Astrocyte (in vitro differentiated cells and primary cell): ENCODE measurements at regions not wholly inside any gene's neighbourhood (a gene's known extent, or its start where the extent isn't known, plus 50 kb on each side); places are given as distances from the start of the nearest gene placed in this dataset.

Source experiments
- DNase-seq: peaks from one replicate; pipeline ENCODE4 v3.0.0-alpha.2; 2010; ENCODE audit warnings: low read depth
- FAIRE-seq: peaks from 2 replicates; lab custom pipeline; 2011; peaks lifted over from hg19 to GRCh38; lab: Jason Lieb, UNC
- H2AFZ ChIP-seq: 2 replicates; pipeline ENCODE4 v1.6.0; 2012; ENCODE audit warnings: low read depth, low read length, inconsistent platforms
- H3K27ac ChIP-seq: 2 replicates; pipeline ENCODE4 v1.5.1; 2011; ENCODE audit warnings: low read depth, low read length, inconsistent platforms
- H3K27me3 ChIP-seq: 2 replicates; pipeline ENCODE4 v1.6.0; 2011; ENCODE audit warnings: low read length, inconsistent platforms; ENCODE audit not compliant: insufficient read depth
- H3K36me3 ChIP-seq: 2 replicates; pipeline ENCODE4 v1.5.1; 2011; ENCODE audit warnings: low read length, inconsistent platforms; ENCODE audit not compliant: insufficient read depth
- H3K4me1 ChIP-seq: 2 replicates; pipeline ENCODE4 v1.5.1; 2011; ENCODE audit warnings: low read length, inconsistent platforms; ENCODE audit not compliant: insufficient read depth
- H3K4me2 ChIP-seq: 2 replicates; pipeline ENCODE4 v1.6.0; 2012; ENCODE audit warnings: low read length, inconsistent platforms
- H3K4me3 ChIP-seq: 2 replicates; pipeline ENCODE4 v1.5.1; 2011; ENCODE audit warnings: low read depth, mild to moderate bottlenecking, low read length, inconsistent platforms; ENCODE audit not compliant: insufficient read depth
- H3K79me2 ChIP-seq: 2 replicates; pipeline ENCODE4 v1.6.0; 2012; ENCODE audit warnings: mild to moderate bottlenecking, low read length, inconsistent platforms; ENCODE audit not compliant: insufficient read depth
- H3K9ac ChIP-seq: 2 replicates; pipeline ENCODE4 v1.6.0; 2012; ENCODE audit warnings: mild to moderate bottlenecking, low read length, inconsistent platforms
- H3K9me3 ChIP-seq: 2 replicates; pipeline ENCODE4 v1.5.1; 2012; ENCODE audit warnings: low read depth, mild to moderate bottlenecking, low read length, inconsistent platforms; ENCODE audit not compliant: insufficient read depth
- H4K20me1 ChIP-seq: 2 replicates; pipeline ENCODE4 v1.6.0; 2012; ENCODE audit warnings: low read length, inconsistent platforms; ENCODE audit not compliant: insufficient read depth
- H3K27ac Mint-ChIP-seq: one replicate; pipeline ENCODE4 v1.8.0; 2021; ENCODE audit warnings: mild to moderate bottlenecking, mixed read lengths; ENCODE audit not compliant: unreplicated experiment
- H3K27me3 Mint-ChIP-seq: one replicate; pipeline ENCODE4 v1.8.0; 2021; ENCODE audit warnings: low read depth, mixed read lengths; ENCODE audit not compliant: unreplicated experiment
- H3K36me3 Mint-ChIP-seq: one replicate; pipeline ENCODE4 v1.8.0; 2021; ENCODE audit warnings: low read depth, mixed read lengths; ENCODE audit not compliant: unreplicated experiment
- H3K4me1 Mint-ChIP-seq: one replicate; pipeline ENCODE4 v1.8.0; 2021; ENCODE audit warnings: low read depth, mixed read lengths; ENCODE audit not compliant: unreplicated experiment
- H3K4me3 Mint-ChIP-seq: one replicate; pipeline ENCODE4 v1.8.0; 2021; ENCODE audit warnings: mild to moderate bottlenecking, moderate library complexity, mixed read lengths; ENCODE audit not compliant: unreplicated experiment
- H3K9me3 Mint-ChIP-seq: one replicate; pipeline ENCODE4 v1.8.0; 2021; ENCODE audit warnings: mild to moderate bottlenecking, mixed read lengths; ENCODE audit not compliant: unreplicated experiment
- CTCF ChIP-seq: IDR thresholded peaks from 2 replicates; pipeline ENCODE4 v1.5.1; 2011; ENCODE audit warnings: low read depth, mild to moderate bottlenecking, inconsistent platforms, low read length, moderate library complexity; ENCODE audit not compliant: insufficient read depth
- EZH2 ChIP-seq: IDR thresholded peaks from 2 replicates; pipeline ENCODE4 v1.6.1; 2012; ENCODE audit warnings: mild to moderate bottlenecking, low read length, inconsistent platforms; ENCODE audit not compliant: insufficient read depth

GRCh38 chr12:127401536-127401935 lies 865.4 kb upstream of the TMEM132C start:
- no peak for DNase-seq
- peaks cover 5% of the 10 kb centered on the region for H3K9me3 ChIP-seq
- no peaks in the 10 kb centered on the region for H4K20me1 ChIP-seq
- Mint-ChIP-seq H3K36me3 (no peaks in the 10 kb centered on the region), H3K4me1 (no peaks in the 10 kb centered on the region), H3K27ac (no peak overlapping the region), H3K27me3 (no peaks in the 10 kb centered on the region), H3K4me3 (no peak overlapping the region), H3K9me3 (peaks cover 6% of the 10 kb centered on the region)
- H3K4me2 ChIP-seq, result peak overlapping the region; percentile 14
- no peaks in the 10 kb centered on the region for H3K27me3 ChIP-seq
- no peaks in the 10 kb centered on the region for H3K79me2 ChIP-seq
- H3K36me3 ChIP-seq, result no peaks in the 10 kb centered on the region
- peak overlapping the region; percentile 55 for H3K27ac ChIP-seq
- H3K4me3 ChIP-seq, result no peak overlapping the region
- no peak for FAIRE-seq
- no peak for TF ChIP-seq EZH2
- no peak for TF ChIP-seq CTCF
- no peak overlapping the region for H3K9ac ChIP-seq
- H2AFZ ChIP-seq, result no peak overlapping the region
- no peaks in the 10 kb centered on the region for H3K4me1 ChIP-seq

- no peak overlapping the region for H3K9ac ChIP-seq
- FAIRE-seq (no peak), DNase-seq (no peak)
- H4K20me1 ChIP-seq, result no peaks in the 10 kb centered on the region
- Mint-ChIP-seq H3K9me3 (peaks cover 17% of the 10 kb centered on the region), H3K27ac (no peak overlapping the region), H3K27me3 (no peaks in the 10 kb centered on the region), H3K36me3 (no peaks in the 10 kb centered on the region), H3K4me3 (no peak overlapping the region), H3K4me1 (no peaks in the 10 kb centered on the region)
- no peaks in the 10 kb centered on the region for H3K27me3 ChIP-seq
- no peaks in the 10 kb centered on the region for H3K4me1 ChIP-seq
- no peak overlapping the region for H2AFZ ChIP-seq
- H3K4me3 ChIP-seq, result no peak overlapping the region
- no peak overlapping the region for H3K27ac ChIP-seq
- no peaks in the 10 kb centered on the region for H3K36me3 ChIP-seq
- H3K79me2 ChIP-seq, result no peaks in the 10 kb centered on the region
- H3K4me2 ChIP-seq, result no peak overlapping the region
- no peak for TF ChIP-seq CTCF
- TF ChIP-seq EZH2, result no peak
- H3K9me3 ChIP-seq, result no peaks in the 10 kb centered on the region
Measured at GRCh38 chr12:127411166-127411915, 855.6 kb upstream of the TMEM132C start.

GRCh38 chr12:127411981-127412380 lies 855.0 kb upstream of the TMEM132C start:
- DNase-seq (no peak), FAIRE-seq (no peak)
- Histone ChIP-seq H3K4me3 (no peak overlapping the region), H3K4me2 (no peak overlapping the region), H3K4me1 (no peaks in the 10 kb centered on the region), H3K27ac (no peak overlapping the region), H3K79me2 (no peaks in the 10 kb centered on the region), H3K9me3 (no peaks in the 10 kb centered on the region), H3K36me3 (no peaks in the 10 kb centered on the region), H3K27me3 (no peaks in the 10 kb centered on the region), H4K20me1 (no peaks in the 10 kb centered on the region), H3K9ac (no peak overlapping the region), H2AFZ (no peak overlapping the region)
- Mint-ChIP-seq H3K27ac (no peak overlapping the region), H3K4me1 (no peaks in the 10 kb centered on the region), H3K36me3 (no peaks in the 10 kb centered on the region), H3K27me3 (no peaks in the 10 kb centered on the region), H3K9me3 (peaks cover 17% of the 10 kb centered on the region), H3K4me3 (no peak overlapping the region)
- TF ChIP-seq CTCF (no peak), EZH2 (no peak)
